Spinal cord (tissue), 10 donors: ENCODE measurements at regions not wholly inside any gene's neighbourhood (a gene's known extent, or its start where the extent isn't known, plus 50 kb on each side); places are given as distances from the start of the nearest gene placed in this dataset. TPM values are rescaled to one million over a fixed set of nuclear protein-coding genes. Genes with fewer than 3 reads are reported as not detected.

Experiments
- DNase-seq, 6 donors: peaks; one replicate each; pipeline versions ENCODE4 v3.0.0 to v3.0.0-alpha.2; 2013 to 2015; ENCODE audit warnings: low spot score in 6 of 6, low read depth in 4 of 6
- H3K27ac ChIP-seq: one replicate; pipeline ENCODE4 v1.5.1; 2013; ENCODE audit warnings: low read depth, low read length, control low read depth
- H3K27me3 ChIP-seq: one replicate; pipeline ENCODE4 v1.6.1; 2013; ENCODE audit warnings: low read length; ENCODE audit not compliant: control insufficient read depth, insufficient read depth
- H3K36me3 ChIP-seq: one replicate; pipeline ENCODE4 v1.6.1; 2013; ENCODE audit warnings: low read length; ENCODE audit not compliant: control insufficient read depth, insufficient read depth
- H3K4me1 ChIP-seq: one replicate; pipeline ENCODE4 v1.6.1; 2013; ENCODE audit warnings: low read length; ENCODE audit not compliant: control insufficient read depth, insufficient read depth
- H3K4me3 ChIP-seq: one replicate; pipeline ENCODE4 v1.5.1; 2013; ENCODE audit warnings: low read depth, low read length, control low read depth
- H3K9me3 ChIP-seq: one replicate; pipeline ENCODE4 v1.6.1; 2013; ENCODE audit warnings: low read length; ENCODE audit not compliant: control insufficient read depth, insufficient read depth
- WGBS: methylation state at CpG from one replicate; pipeline ENCODE4 v1.1.5; 2013; ENCODE audit warnings: missing lambda C conversion rate; ENCODE audit not compliant: insufficient coverage; 5-methylcytosine and 5-hydroxymethylcytosine counted together
- small RNA-seq: library from RNA; depleted of rRNA; stranded (forward); fragments of <200 nt; gene quantifications from one replicate; pipeline ENCODE3, GENCODE V24; 2014; ENCODE audit warnings: low replicate concordance
- donor health status: healthy.

DNA sequence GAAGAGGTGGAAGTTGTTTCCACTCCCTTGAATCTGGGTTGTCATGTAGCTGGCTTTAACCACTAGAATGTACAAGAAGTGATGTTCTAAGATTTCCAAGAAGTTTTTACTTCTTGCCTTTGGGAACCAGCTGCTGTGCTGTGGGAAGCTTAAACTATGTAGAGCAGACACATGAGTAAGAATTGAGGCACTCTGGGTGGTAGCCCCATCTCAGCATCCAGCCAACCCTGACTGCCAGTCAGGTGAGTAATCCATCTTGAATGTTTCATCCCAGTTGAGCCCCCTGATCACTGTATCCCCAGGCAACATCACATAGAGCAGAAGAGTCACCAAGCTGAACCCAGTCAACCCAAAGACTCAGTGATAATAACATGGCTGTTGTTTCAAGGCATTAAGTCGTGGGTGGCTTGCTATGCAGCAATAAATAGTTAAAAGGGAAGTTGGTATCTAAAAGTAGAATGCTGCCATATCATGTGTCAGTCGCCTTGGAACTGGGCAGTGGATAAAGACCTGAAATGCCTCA, 62.8 kb upstream of the GPR139 start:
- DNase-seq: no peak
- H3K27me3 ChIP-seq: no peaks in the 10 kb centered on the region
- no peak overlapping the region for H3K27ac ChIP-seq
- H3K4me3 ChIP-seq: no peak overlapping the region
- H3K36me3 ChIP-seq: no peaks in the 10 kb centered on the region
- H3K4me1 ChIP-seq: no peaks in the 10 kb centered on the region
- no peaks in the 10 kb centered on the region for H3K9me3 ChIP-seq
- 100% methylated on average over 1 of the region's 2 CpGs for WGBS

DNA sequence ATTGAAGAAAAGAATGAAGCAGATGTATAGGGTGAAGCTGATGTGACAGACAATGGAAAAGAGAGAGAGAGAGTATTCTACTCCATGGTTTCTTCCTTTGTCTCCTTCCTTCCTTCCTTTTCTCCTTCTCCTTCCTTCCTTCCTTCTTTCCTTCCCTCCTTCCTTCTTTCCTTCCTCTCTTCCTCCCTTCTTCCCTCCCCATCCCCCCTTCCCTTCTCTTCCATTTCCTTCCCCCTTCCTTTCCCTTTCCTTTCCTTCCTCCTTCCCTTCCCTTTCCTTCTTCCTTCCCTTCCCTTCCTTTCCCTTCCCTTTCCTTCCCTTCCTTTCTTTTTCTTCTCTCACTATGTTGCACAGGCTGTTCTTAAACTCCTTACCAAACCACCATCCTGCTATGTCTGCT, 55.7 kb upstream of the GPR139 start:
- Histone ChIP-seq H3K4me1 (no peaks in the 10 kb centered on the region), H3K4me3 (no peak overlapping the region), H3K9me3 (no peaks in the 10 kb centered on the region), H3K27me3 (no peaks in the 10 kb centered on the region), H3K36me3 (no peaks in the 10 kb centered on the region), H3K27ac (no peak overlapping the region)
- DNase-seq: no peak

Small RNA genes lying in the stretch of these regions (small RNA-seq; reads per million reads assigned to genes)
- not detected for gene SNRPEP3
